SK-N-MC (cell line): ENCODE measurements at regions not wholly inside any gene's neighbourhood (a gene's known extent, or its start where the extent isn't known, plus 50 kb on each side); places are given as distances from the start of the nearest gene placed in this dataset.

Experiments
- DNase-seq: peaks from one replicate; pipeline ENCODE4 v3.0.0-alpha.2; 2011; ENCODE audit warnings: low read depth, low spot score
- H3K27ac ChIP-seq: fragments of 200-600 bp; sonication (generic); 2 replicates; pipeline ENCODE4 v1.5.1; 2016; ENCODE audit warnings: mixed run types
- H3K36me3 ChIP-seq: fragments of 200-600 bp; sonication (generic); 2 replicates; pipeline ENCODE4 v1.6.1; 2017; ENCODE audit warnings: antibody characterized with exemption, low read length, mixed read lengths; ENCODE audit not compliant: insufficient read depth
- H3K4me3 ChIP-seq: fragments of 200-600 bp; sonication (generic); 2 replicates; pipeline ENCODE4 v1.5.1; 2016
- H3K9ac ChIP-seq: fragments of 200-600 bp; sonication (generic); 2 replicates; pipeline ENCODE4 v1.8.0; 2017; ENCODE audit warnings: mixed run types, mixed read lengths; ENCODE audit not compliant: insufficient read length
- H3K9me3 ChIP-seq: fragments of 200-600 bp; sonication (generic); 2 replicates; pipeline ENCODE4 v1.6.1; 2017; ENCODE audit warnings: low read depth, mild to moderate bottlenecking, antibody characterized with exemption, low read length, moderate library complexity, mixed read lengths
- EZH2 ChIP-seq: fragments of 200-600 bp; sonication (generic); IDR thresholded peaks from one replicate; pipeline ENCODE4 v1.6.1; 2017; ENCODE audit warnings: antibody characterized with exemption
- FOXP2 ChIP-seq: optimal IDR thresholded peaks from 2 replicates; pipeline ENCODE3; 2011; ENCODE audit warnings: mild to moderate bottlenecking, moderate library complexity; ENCODE audit not compliant: insufficient read depth; ENCODE audit errors: extremely low read length, control extremely low read depth
- POLR2AphosphoS5 ChIP-seq: IDR thresholded peaks from 2 replicates; pipeline ENCODE4 v1.6.1; 2012; ENCODE audit warnings: mild to moderate bottlenecking, low read depth, low read length, borderline replicate concordance

DNA sequence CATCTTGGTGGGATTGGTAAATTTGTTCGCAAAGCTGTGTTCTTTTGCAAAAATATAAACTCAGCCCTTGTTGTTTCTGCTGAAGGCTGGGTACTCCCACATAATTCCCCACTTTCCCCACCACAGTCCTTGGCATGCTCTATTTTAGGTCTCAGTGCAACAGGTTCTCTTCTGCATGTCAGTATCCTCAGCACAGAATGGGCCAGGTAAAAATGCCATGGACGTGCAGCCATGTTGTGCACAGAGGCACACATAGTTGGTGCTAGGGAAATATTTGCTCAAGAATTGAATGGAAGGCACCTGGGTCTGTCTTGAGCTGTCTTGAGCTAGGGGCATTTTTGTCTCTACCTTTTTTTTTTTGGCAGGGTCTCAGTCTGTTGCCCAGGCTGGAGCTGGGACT is 87.8 kb upstream of the LHX5 start:
- no peak overlapping the region for H3K4me3 ChIP-seq
- no peak for TF ChIP-seq FOXP2
- no peak for TF ChIP-seq POLR2AphosphoS5
- no peak for TF ChIP-seq EZH2
- H3K36me3 ChIP-seq: no peaks in the 10 kb centered on the region

DNA sequence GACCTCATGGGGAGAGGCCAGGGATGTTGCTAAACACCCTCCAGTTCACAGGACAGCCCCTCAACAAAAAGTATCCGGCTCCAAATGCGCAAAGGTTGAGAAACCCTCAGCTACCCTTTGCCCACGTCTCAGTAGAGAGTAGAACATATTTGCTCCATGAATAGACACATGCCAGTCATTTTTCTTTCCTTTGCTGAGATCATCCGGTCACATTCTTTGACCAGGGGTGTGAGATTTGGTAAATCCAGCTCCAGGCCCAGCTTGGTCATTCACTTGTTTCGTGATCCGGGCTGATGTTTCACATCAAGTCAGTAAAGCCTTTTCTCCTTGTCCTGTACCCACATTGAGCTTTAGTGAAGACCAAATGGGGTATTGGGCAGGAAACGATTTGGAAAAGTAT is 83.6 kb upstream of the LHX5 start:
- no peak overlapping the region for H3K9ac ChIP-seq
- no peak overlapping the region for H3K4me3 ChIP-seq
- no peak for TF ChIP-seq FOXP2
- no peak for TF ChIP-seq POLR2AphosphoS5
- no peak for TF ChIP-seq EZH2
- no peak for DNase-seq
- no peaks in the 10 kb centered on the region for H3K9me3 ChIP-seq
- no peak overlapping the region for H3K27ac ChIP-seq
- H3K36me3 ChIP-seq: no peaks in the 10 kb centered on the region

More for the DNA sequence above, 87.8 kb upstream of the LHX5 start:
- H3K9ac ChIP-seq: no peak overlapping the region
- no peaks in the 10 kb centered on the region for H3K9me3 ChIP-seq
- no peak overlapping the region for H3K27ac ChIP-seq
- DNase-seq: no peak

DNA sequence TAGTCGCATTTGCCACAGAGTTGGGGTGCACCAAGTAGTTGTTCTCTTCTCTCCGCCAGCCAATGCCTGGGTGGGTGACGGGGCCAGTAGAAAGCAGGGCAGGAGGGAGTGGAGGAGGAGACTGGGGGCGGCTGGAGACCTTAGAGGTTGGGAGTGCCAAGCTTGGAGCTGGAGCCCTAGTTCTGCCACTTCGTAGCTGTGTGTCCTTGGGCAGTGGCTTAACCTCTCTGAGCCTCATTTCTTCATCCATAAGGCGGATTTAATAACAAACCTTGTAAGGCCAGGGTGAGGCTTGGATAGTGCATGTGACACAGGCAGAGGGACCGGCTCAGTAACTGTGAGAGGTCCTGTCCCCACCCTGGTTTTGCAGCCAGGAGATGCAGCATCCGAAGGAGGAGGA is 81.1 kb upstream of the LHX5 start:
- no peak for DNase-seq
- H3K4me3 ChIP-seq: no peak overlapping the region
- no peak overlapping the region for H3K9ac ChIP-seq
- H3K36me3 ChIP-seq: no peaks in the 10 kb centered on the region
- no peak overlapping the region for H3K27ac ChIP-seq
- TF ChIP-seq EZH2 (no peak), FOXP2 (no peak), POLR2AphosphoS5 (no peak)
- no peaks in the 10 kb centered on the region for H3K9me3 ChIP-seq

DNA sequence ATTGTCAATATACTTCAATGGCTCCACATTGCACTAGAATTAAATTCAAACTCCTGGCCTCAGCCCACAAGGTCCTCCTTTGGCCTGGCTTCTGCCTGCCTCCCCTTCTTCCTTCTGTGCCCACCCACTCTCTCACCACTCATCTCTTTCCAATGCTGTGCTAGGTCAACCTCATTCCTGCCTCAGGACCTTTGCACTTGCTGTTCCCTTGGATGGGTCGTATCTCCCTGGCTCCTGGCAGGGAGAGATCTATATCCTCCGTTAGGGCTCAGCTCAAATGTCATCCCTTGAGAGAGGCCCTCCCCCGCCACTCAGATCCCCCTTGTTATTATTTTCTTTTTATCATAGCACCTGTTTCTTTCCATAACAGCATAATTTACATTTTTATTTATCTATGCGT is 79.9 kb upstream of the LHX5 start:
- no peak overlapping the region for H3K4me3 ChIP-seq
- no peak overlapping the region for H3K27ac ChIP-seq
- TF ChIP-seq POLR2AphosphoS5 (no peak), EZH2 (no peak), FOXP2 (no peak)
- no peak overlapping the region for H3K9ac ChIP-seq
- no peak for DNase-seq
- no peaks in the 10 kb centered on the region for H3K9me3 ChIP-seq
- no peaks in the 10 kb centered on the region for H3K36me3 ChIP-seq

DNA sequence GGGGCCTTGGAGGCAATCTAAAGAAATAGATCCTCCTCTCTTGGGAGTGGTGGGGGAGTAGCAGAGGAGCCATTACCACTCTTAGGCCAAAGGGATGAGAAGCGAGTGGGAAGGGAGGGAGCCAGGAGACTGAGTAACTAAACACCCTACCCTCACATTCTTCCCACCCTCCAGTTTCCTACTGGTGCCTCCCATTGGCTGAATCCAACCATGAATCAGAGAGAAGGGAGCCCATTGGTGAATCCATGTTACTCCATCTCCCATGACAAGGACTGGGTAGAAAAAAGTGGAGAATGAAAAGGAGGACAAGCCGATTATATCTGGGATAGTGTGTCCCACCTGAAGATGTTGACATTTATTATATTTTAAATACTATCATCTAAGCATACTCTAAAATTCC is 76.8 kb upstream of the LHX5 start:
- Histone ChIP-seq H3K36me3 (no peaks in the 10 kb centered on the region), H3K27ac (no peak overlapping the region), H3K4me3 (no peak overlapping the region), H3K9me3 (no peaks in the 10 kb centered on the region), H3K9ac (no peak overlapping the region)
- TF ChIP-seq POLR2AphosphoS5 (no peak), EZH2 (no peak), FOXP2 (no peak)
- no peak for DNase-seq

DNA sequence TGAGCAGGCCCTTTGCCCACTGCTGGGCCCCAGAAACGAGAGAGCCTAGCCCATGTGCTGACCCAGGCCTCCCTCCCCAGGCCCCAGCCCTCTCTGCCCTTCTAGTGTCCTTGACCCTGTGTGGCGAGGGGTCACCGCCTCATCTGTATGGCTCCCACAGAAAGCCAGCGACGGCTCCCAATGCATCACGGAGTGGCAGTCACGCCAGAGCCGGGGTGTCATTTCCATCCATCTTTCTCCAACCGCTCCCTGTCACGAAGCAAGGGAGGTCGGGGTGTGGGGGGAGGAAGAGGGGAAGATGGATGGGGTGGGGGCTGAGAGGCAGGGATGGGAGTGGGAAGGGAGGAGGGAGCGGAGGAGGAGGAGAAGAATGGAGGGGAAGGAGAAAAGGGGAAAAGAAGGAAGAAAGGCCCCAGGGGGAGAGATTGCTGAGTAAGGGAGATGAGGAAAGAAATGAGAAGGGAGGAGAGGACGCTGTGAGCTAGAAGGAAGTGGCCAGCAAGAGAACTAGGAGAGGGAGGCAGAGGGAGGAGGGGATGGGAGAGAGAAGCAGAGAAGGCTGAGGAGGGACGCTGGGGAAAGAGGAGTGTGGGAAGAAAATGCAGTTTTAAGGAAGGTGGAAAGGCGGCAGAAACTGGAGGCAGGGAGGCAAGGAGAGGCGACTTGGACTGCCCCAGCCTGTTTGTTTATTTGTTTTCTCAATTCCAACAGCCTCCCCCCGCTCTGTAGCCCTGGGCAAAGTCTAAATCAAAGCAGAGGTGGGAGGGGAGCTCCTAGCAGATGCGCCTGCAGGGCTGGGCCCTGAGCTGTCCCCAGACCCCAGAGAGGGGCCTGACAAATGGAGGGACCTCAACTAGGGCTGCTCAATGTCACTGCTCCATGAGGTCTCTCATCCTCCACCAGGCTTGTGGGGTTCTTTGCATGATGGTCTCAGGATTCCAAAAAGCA is 75.5 kb upstream of the LHX5 start:
- Histone ChIP-seq H3K9ac (no peak overlapping the region), H3K27ac (no peak overlapping the region), H3K4me3 (no peak overlapping the region), H3K36me3 (no peaks in the 10 kb centered on the region), H3K9me3 (no peaks in the 10 kb centered on the region)
- no peak for TF ChIP-seq FOXP2
- no peak for TF ChIP-seq POLR2AphosphoS5
- TF ChIP-seq EZH2: no peak
- no peak for DNase-seq

DNA sequence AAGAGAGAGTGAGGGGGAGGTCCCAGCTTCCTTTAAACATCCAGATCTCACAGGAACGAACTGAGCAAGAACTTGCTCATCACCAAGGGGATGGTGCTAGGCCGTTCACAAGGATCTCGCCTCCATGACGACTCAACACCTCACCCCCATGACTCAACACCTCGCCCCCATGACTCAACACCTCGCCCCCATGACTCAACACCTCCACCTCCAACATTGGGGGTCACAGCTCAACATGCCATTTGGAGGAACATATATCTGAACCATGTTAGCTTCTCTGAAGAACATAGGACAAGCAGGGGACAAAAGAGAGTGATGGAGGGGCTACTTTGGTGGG is 66.0 kb upstream of the LHX5 start:
- Histone ChIP-seq H3K36me3 (no peaks in the 10 kb centered on the region), H3K4me3 (no peak overlapping the region), H3K9ac (no peak overlapping the region), H3K27ac (no peak overlapping the region), H3K9me3 (no peaks in the 10 kb centered on the region)
- DNase-seq: no peak
- TF ChIP-seq FOXP2 (no peak), EZH2 (no peak), POLR2AphosphoS5 (no peak)

DNA sequence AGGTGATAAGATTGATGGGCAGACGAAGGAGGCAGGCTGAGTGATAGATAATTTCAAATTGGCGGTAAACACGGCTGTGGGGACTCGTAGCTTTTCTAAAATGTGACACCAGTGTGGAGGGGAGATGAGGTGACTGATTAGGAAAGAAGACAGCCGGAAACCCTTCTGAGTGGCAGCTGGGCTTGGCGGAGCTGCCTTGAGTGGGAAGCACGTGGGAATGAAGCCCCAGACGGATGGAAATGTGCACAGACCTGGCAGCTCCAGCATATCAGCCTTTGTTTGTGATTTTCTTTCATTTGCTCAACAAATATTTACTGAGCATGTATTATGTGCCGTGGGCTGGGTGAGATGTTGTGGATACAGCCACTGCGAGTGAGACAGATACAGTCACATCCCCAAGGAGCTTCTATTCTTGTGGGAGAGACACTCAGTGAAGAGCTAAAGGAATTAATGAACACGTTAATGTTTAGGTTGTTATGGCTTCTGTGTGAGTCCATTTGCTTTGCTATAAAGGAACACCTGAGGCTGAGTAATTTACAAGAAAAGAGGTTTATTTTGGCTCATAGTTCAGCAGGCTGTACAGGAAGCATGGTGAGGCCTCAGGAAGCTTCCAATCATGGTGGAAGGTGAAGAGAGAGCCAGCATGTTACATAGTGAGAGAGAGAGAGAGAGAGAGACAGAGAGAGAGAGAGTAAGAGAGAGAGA is 65.5 kb upstream of the LHX5 start:
- H3K27ac ChIP-seq: no peak overlapping the region
- TF ChIP-seq POLR2AphosphoS5: no peak
- H3K9me3 ChIP-seq: no peaks in the 10 kb centered on the region
- no peaks in the 10 kb centered on the region for H3K36me3 ChIP-seq
- H3K9ac ChIP-seq: no peak overlapping the region
- H3K4me3 ChIP-seq: no peak overlapping the region
- DNase-seq: no peak
